Astrocyte (in vitro differentiated cells and primary cell): ENCODE measurements at regions not wholly inside any gene's neighbourhood (a gene's known extent, or its start where the extent isn't known, plus 50 kb on each side); places are given as distances from the start of the nearest gene placed in this dataset.

Source experiments
- DNase-seq: peaks from one replicate; pipeline ENCODE4 v3.0.0-alpha.2; 2010; ENCODE audit warnings: low read depth
- FAIRE-seq: peaks from 2 replicates; lab custom pipeline; 2011; peaks lifted over from hg19 to GRCh38; lab: Jason Lieb, UNC
- H2AFZ ChIP-seq: 2 replicates; pipeline ENCODE4 v1.6.0; 2012; ENCODE audit warnings: low read depth, low read length, inconsistent platforms
- H3K27ac ChIP-seq: 2 replicates; pipeline ENCODE4 v1.5.1; 2011; ENCODE audit warnings: low read depth, low read length, inconsistent platforms
- H3K27me3 ChIP-seq: 2 replicates; pipeline ENCODE4 v1.6.0; 2011; ENCODE audit warnings: low read length, inconsistent platforms; ENCODE audit not compliant: insufficient read depth
- H3K36me3 ChIP-seq: 2 replicates; pipeline ENCODE4 v1.5.1; 2011; ENCODE audit warnings: low read length, inconsistent platforms; ENCODE audit not compliant: insufficient read depth
- H3K4me1 ChIP-seq: 2 replicates; pipeline ENCODE4 v1.5.1; 2011; ENCODE audit warnings: low read length, inconsistent platforms; ENCODE audit not compliant: insufficient read depth
- H3K4me2 ChIP-seq: 2 replicates; pipeline ENCODE4 v1.6.0; 2012; ENCODE audit warnings: low read length, inconsistent platforms
- H3K4me3 ChIP-seq: 2 replicates; pipeline ENCODE4 v1.5.1; 2011; ENCODE audit warnings: low read depth, mild to moderate bottlenecking, low read length, inconsistent platforms; ENCODE audit not compliant: insufficient read depth
- H3K79me2 ChIP-seq: 2 replicates; pipeline ENCODE4 v1.6.0; 2012; ENCODE audit warnings: mild to moderate bottlenecking, low read length, inconsistent platforms; ENCODE audit not compliant: insufficient read depth
- H3K9ac ChIP-seq: 2 replicates; pipeline ENCODE4 v1.6.0; 2012; ENCODE audit warnings: mild to moderate bottlenecking, low read length, inconsistent platforms
- H3K9me3 ChIP-seq: 2 replicates; pipeline ENCODE4 v1.5.1; 2012; ENCODE audit warnings: low read depth, mild to moderate bottlenecking, low read length, inconsistent platforms; ENCODE audit not compliant: insufficient read depth
- H4K20me1 ChIP-seq: 2 replicates; pipeline ENCODE4 v1.6.0; 2012; ENCODE audit warnings: low read length, inconsistent platforms; ENCODE audit not compliant: insufficient read depth
- H3K27ac Mint-ChIP-seq: one replicate; pipeline ENCODE4 v1.8.0; 2021; ENCODE audit warnings: mild to moderate bottlenecking, mixed read lengths; ENCODE audit not compliant: unreplicated experiment
- H3K27me3 Mint-ChIP-seq: one replicate; pipeline ENCODE4 v1.8.0; 2021; ENCODE audit warnings: low read depth, mixed read lengths; ENCODE audit not compliant: unreplicated experiment
- H3K36me3 Mint-ChIP-seq: one replicate; pipeline ENCODE4 v1.8.0; 2021; ENCODE audit warnings: low read depth, mixed read lengths; ENCODE audit not compliant: unreplicated experiment
- H3K4me1 Mint-ChIP-seq: one replicate; pipeline ENCODE4 v1.8.0; 2021; ENCODE audit warnings: low read depth, mixed read lengths; ENCODE audit not compliant: unreplicated experiment
- H3K4me3 Mint-ChIP-seq: one replicate; pipeline ENCODE4 v1.8.0; 2021; ENCODE audit warnings: mild to moderate bottlenecking, moderate library complexity, mixed read lengths; ENCODE audit not compliant: unreplicated experiment
- H3K9me3 Mint-ChIP-seq: one replicate; pipeline ENCODE4 v1.8.0; 2021; ENCODE audit warnings: mild to moderate bottlenecking, mixed read lengths; ENCODE audit not compliant: unreplicated experiment
- CTCF ChIP-seq: IDR thresholded peaks from 2 replicates; pipeline ENCODE4 v1.5.1; 2011; ENCODE audit warnings: low read depth, mild to moderate bottlenecking, inconsistent platforms, low read length, moderate library complexity; ENCODE audit not compliant: insufficient read depth
- EZH2 ChIP-seq: IDR thresholded peaks from 2 replicates; pipeline ENCODE4 v1.6.1; 2012; ENCODE audit warnings: mild to moderate bottlenecking, low read length, inconsistent platforms; ENCODE audit not compliant: insufficient read depth

GRCh38 chr10:128263891-128264688 lies 137.9 kb upstream of the MKI67 start:
- H3K27me3 Mint-ChIP-seq: peaks cover 38% of the 10 kb centered on the region
- H3K36me3 Mint-ChIP-seq: no peaks in the 10 kb centered on the region
- TF ChIP-seq CTCF: peak; percentile 46
- TF ChIP-seq EZH2: no peak

GRCh38 chr10:128265596-128265995 lies 139.4 kb upstream of the MKI67 start:
- Mint-ChIP-seq H3K4me3 (no peak overlapping the region), H3K4me1 (no peaks in the 10 kb centered on the region), H3K27me3 (peaks cover 48% of the 10 kb centered on the region), H3K36me3 (no peaks in the 10 kb centered on the region), H3K27ac (no peak overlapping the region), H3K9me3 (no peaks in the 10 kb centered on the region)
- DNase-seq: no peak
- no peaks in the 10 kb centered on the region for H3K36me3 ChIP-seq
- H3K27me3 ChIP-seq: peaks cover 12% of the 10 kb centered on the region
- H3K4me3 ChIP-seq: no peak overlapping the region
- no peak for FAIRE-seq
- no peaks in the 10 kb centered on the region for H3K79me2 ChIP-seq
- no peaks in the 10 kb centered on the region for H3K4me1 ChIP-seq
- no peak overlapping the region for H3K4me2 ChIP-seq
- no peak overlapping the region for H3K27ac ChIP-seq
- H2AFZ ChIP-seq: no peak overlapping the region
- no peaks in the 10 kb centered on the region for H3K9me3 ChIP-seq
- H3K9ac ChIP-seq: no peak overlapping the region
- no peak for TF ChIP-seq EZH2
- no peak for TF ChIP-seq CTCF
- H4K20me1 ChIP-seq: no peaks in the 10 kb centered on the region

More at GRCh38 chr10:128263891-128264688, 137.9 kb upstream of the MKI67 start:
- Mint-ChIP-seq H3K9me3 (no peaks in the 10 kb centered on the region), H3K4me3 (no peak overlapping the region), H3K27ac (no peak overlapping the region), H3K4me1 (no peaks in the 10 kb centered on the region)
- Histone ChIP-seq H3K79me2 (no peaks in the 10 kb centered on the region), H3K36me3 (no peaks in the 10 kb centered on the region), H3K27me3 (peaks cover 12% of the 10 kb centered on the region), H4K20me1 (no peaks in the 10 kb centered on the region), H3K4me2 (no peak overlapping the region), H3K9ac (no peak overlapping the region), H3K27ac (no peak overlapping the region), H3K4me3 (no peak overlapping the region), H3K9me3 (no peaks in the 10 kb centered on the region), H3K4me1 (no peaks in the 10 kb centered on the region), H2AFZ (no peak overlapping the region)
- peak; percentile 4 for DNase-seq
- FAIRE-seq: no peak

- Histone ChIP-seq H3K4me1 (no peaks in the 10 kb centered on the region), H4K20me1 (no peaks in the 10 kb centered on the region), H3K4me3 (no peak overlapping the region), H3K9me3 (no peaks in the 10 kb centered on the region), H2AFZ (no peak overlapping the region), H3K27ac (no peak overlapping the region), H3K4me2 (no peak overlapping the region), H3K9ac (no peak overlapping the region), H3K36me3 (no peaks in the 10 kb centered on the region), H3K27me3 (peaks cover 12% of the 10 kb centered on the region), H3K79me2 (no peaks in the 10 kb centered on the region)
- TF ChIP-seq EZH2 (no peak), CTCF (no peak)
- FAIRE-seq (no peak), DNase-seq (no peak)
- H3K27me3 Mint-ChIP-seq: peaks cover 57% of the 10 kb centered on the region
- no peaks in the 10 kb centered on the region for H3K4me1 Mint-ChIP-seq
- no peak overlapping the region for H3K27ac Mint-ChIP-seq
- no peaks in the 10 kb centered on the region for H3K36me3 Mint-ChIP-seq
- no peak overlapping the region for H3K4me3 Mint-ChIP-seq
- no peaks in the 10 kb centered on the region for H3K9me3 Mint-ChIP-seq
These were observed 141.4 kb upstream of the MKI67 start for GRCh38 chr10:128267581-128267980.
